HUES6 (cell line): ENCODE measurements at regions not wholly inside any gene's neighbourhood (a gene's known extent, or its start where the extent isn't known, plus 50 kb on each side); places are given as distances from the start of the nearest gene placed in this dataset.
"Not testable (repeated sequence)": the region's sequence is repeated elsewhere in the genome, so short reads cannot be mapped to it uniquely, and the experiment has no call there.

ENCODE experiments used
- H3K27ac ChIP-seq: 2 replicates; pipeline ENCODE4 v1.7.0; 2013; ENCODE audit warnings: low read depth, mild to moderate bottlenecking, low read length, inconsistent platforms
- H3K27me3 ChIP-seq: 2 replicates; pipeline ENCODE4 v1.6.1; 2013; ENCODE audit warnings: low read length; ENCODE audit not compliant: control insufficient read depth, insufficient read depth
- H3K36me3 ChIP-seq: 2 replicates; pipeline ENCODE4 v1.6.1; 2013; ENCODE audit warnings: low read length; ENCODE audit not compliant: control insufficient read depth, insufficient read depth
- H3K4me1 ChIP-seq: 2 replicates; pipeline ENCODE4 v1.6.1; 2013; ENCODE audit warnings: low read length; ENCODE audit not compliant: control insufficient read depth, insufficient read depth
- H3K4me3 ChIP-seq: 2 replicates; pipeline ENCODE4 v1.5.1; 2013; ENCODE audit warnings: low read depth, low read length
- H3K9ac ChIP-seq: one replicate; pipeline ENCODE4 v1.6.1; 2013; ENCODE audit warnings: mild to moderate bottlenecking, low read length
- H3K9me3 ChIP-seq: 2 replicates; pipeline ENCODE4 v1.6.1; 2013; ENCODE audit warnings: low read depth, low read length; ENCODE audit not compliant: control insufficient read depth, insufficient read depth

GRCh38 chr3:29178809-29179793 lies 101.8 kb upstream of the RBMS3 start:
- no peaks in the 10 kb centered on the region for H3K9me3 ChIP-seq
- H3K4me3 ChIP-seq: no peak overlapping the region
- peaks cover 17% of the 10 kb centered on the region; the same call in 1 of the 2 replicates for H3K4me1 ChIP-seq
- H3K36me3 ChIP-seq: no peaks in the 10 kb centered on the region
- H3K9ac ChIP-seq: no peak overlapping the region
- H3K27ac ChIP-seq: no peak overlapping the region
- no peaks in the 10 kb centered on the region for H3K27me3 ChIP-seq

- Histone ChIP-seq H3K27me3 (no peaks in the 10 kb centered on the region), H3K27ac (no peak overlapping the region), H3K4me1 (peaks cover 11% of the 10 kb centered on the region; the same call in 1 of the 2 replicates), H3K9me3 (no peaks in the 10 kb centered on the region), H3K9ac (no peak overlapping the region), H3K4me3 (no peak overlapping the region), H3K36me3 (no peaks in the 10 kb centered on the region)
These were observed 99.6 kb upstream of the RBMS3 start for GRCh38 chr3:29181149-29181780.

- H3K9ac ChIP-seq: no peak overlapping the region
- H3K27ac ChIP-seq: no peak overlapping the region
- peaks cover 7% of the 10 kb centered on the region; the same call in 1 of the 2 replicates for H3K4me1 ChIP-seq
- no peaks in the 10 kb centered on the region for H3K36me3 ChIP-seq
- H3K27me3 ChIP-seq: no peaks in the 10 kb centered on the region
- no peak overlapping the region for H3K4me3 ChIP-seq
- no peaks in the 10 kb centered on the region for H3K9me3 ChIP-seq
These were observed 99.0 kb upstream of the RBMS3 start for GRCh38 chr3:29181872-29182271.

GRCh38 chr3:29182828-29183227 lies 98.0 kb upstream of the RBMS3 start:
- H3K27ac ChIP-seq, H3K4me3 ChIP-seq, H3K9ac ChIP-seq, H3K9me3 ChIP-seq, H3K36me3 ChIP-seq, H3K27me3 ChIP-seq, H3K4me1 ChIP-seq: not testable (repeated sequence)

GRCh38 chr3:29183346-29184087 lies 97.4 kb upstream of the RBMS3 start:
- Histone ChIP-seq H3K9ac (no peak overlapping the region), H3K9me3 (no peaks in the 10 kb centered on the region), H3K4me1 (peaks cover 7% of the 10 kb centered on the region; the same call in 1 of the 2 replicates), H3K36me3 (no peaks in the 10 kb centered on the region), H3K27ac (no peak overlapping the region), H3K4me3 (no peak overlapping the region), H3K27me3 (no peaks in the 10 kb centered on the region)

- Histone ChIP-seq H3K9me3 (no peaks in the 10 kb centered on the region), H3K36me3 (no peaks in the 10 kb centered on the region), H3K4me3 (no peak overlapping the region), H3K9ac (no peak overlapping the region), H3K27ac (no peak overlapping the region), H3K27me3 (no peaks in the 10 kb centered on the region), H3K4me1 (no peaks in the 10 kb centered on the region)
These were observed 95.2 kb upstream of the RBMS3 start for GRCh38 chr3:29185706-29186105.

GRCh38 chr3:29186131-29186599 lies 94.7 kb upstream of the RBMS3 start:
- Histone ChIP-seq H3K9me3 (no peaks in the 10 kb centered on the region), H3K36me3 (no peaks in the 10 kb centered on the region), H3K27ac (no peak overlapping the region), H3K4me1 (no peaks in the 10 kb centered on the region), H3K27me3 (no peaks in the 10 kb centered on the region), H3K4me3 (no peak overlapping the region), H3K9ac (no peak overlapping the region)

- Histone ChIP-seq H3K9ac (no peak overlapping the region), H3K4me3 (no peak overlapping the region), H3K27ac (no peak overlapping the region), H3K4me1 (no peaks in the 10 kb centered on the region), H3K27me3 (no peaks in the 10 kb centered on the region), H3K36me3 (no peaks in the 10 kb centered on the region), H3K9me3 (no peaks in the 10 kb centered on the region)
These were observed 93.7 kb upstream of the RBMS3 start for GRCh38 chr3:29186982-29187725.

- Histone ChIP-seq H3K9ac (no peak overlapping the region), H3K27ac (no peak overlapping the region), H3K4me3 (no peak overlapping the region), H3K4me1 (no peaks in the 10 kb centered on the region), H3K9me3 (no peaks in the 10 kb centered on the region; the same call in 1 of the 2 replicates), H3K36me3 (no peaks in the 10 kb centered on the region), H3K27me3 (no peaks in the 10 kb centered on the region)
These were observed 91.5 kb upstream of the RBMS3 start for GRCh38 chr3:29189328-29189727.

- no peaks in the 10 kb centered on the region for H3K27me3 ChIP-seq
- no peaks in the 10 kb centered on the region for H3K4me1 ChIP-seq
- H3K27ac ChIP-seq: no peak overlapping the region
- H3K36me3 ChIP-seq: no peaks in the 10 kb centered on the region
- H3K9me3 ChIP-seq: no peaks in the 10 kb centered on the region; the same call in 1 of the 2 replicates
- no peak overlapping the region for H3K4me3 ChIP-seq
- no peak overlapping the region for H3K9ac ChIP-seq
These were observed 86.7 kb upstream of the RBMS3 start for GRCh38 chr3:29194139-29194538.
